ENCODE measurements at regions not wholly inside any gene's neighbourhood (a gene's known extent, or its start where the extent isn't known, plus 50 kb on each side); places are given as distances from the start of the nearest gene placed in this dataset.

DNA sequence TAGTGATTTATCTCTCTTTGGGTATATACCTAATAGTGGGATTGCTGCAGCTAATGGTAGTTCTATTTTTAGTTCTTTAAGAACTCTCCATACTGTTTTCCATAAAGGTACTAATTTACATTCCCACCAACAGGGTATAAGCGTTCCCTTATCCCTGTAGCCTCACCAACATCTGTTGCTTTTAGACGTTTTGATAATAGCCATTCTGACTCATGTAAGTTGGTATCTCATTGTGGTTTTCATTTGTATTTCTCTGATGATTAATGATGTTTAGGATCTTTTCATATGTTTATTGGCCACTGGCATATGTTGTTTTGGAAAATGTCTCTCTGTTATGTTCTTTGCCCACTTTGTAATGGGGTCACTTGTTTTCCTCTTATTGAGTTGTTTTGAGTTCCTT is 88.5 kb upstream of the ZNF267 start:
- Histone ChIP-seq H3K4me1 (ENCODE audit: control insufficient read depth in 1 of 2, insufficient read depth in 2 of 2, low read length in 2 of 2) (no peaks in the 10 kb centered on the region), H3K36me3 (ENCODE audit: control insufficient read depth in 1 of 2, insufficient read depth in 2 of 2, low read length in 2 of 2) (no peaks in the 10 kb centered on the region)

More for the DNA sequence above, 88.5 kb upstream of the ZNF267 start:
- no peak overlapping the region for H3K9ac ChIP-seq (ENCODE audit: low read length)
- no peaks in the 10 kb centered on the region for H3K27me3 ChIP-seq (ENCODE audit: insufficient read depth, low read length)
- H3K27ac ChIP-seq (ENCODE audit: low read depth, low read length), result no peak overlapping the region
- POLR2A ChIA-PET, result no interaction called here
- no peaks in the 10 kb centered on the region for H3K79me2 ChIP-seq (ENCODE audit: insufficient read depth, low read length)
- no peaks in the 10 kb centered on the region for H3K9me2 ChIP-seq (ENCODE audit: insufficient read depth)
- H2AFZ ChIP-seq (ENCODE audit: low read depth, low read length, poor library complexity, severe bottlenecking), result no peak overlapping the region
- no peak for TF ChIP-seq SP1 (IDR thresholded peaks at IDR 0.05; ENCODE audit: low read depth)
- no peak for TF ChIP-seq SRF (IDR thresholded peaks at IDR 0.05; ENCODE audit: low read depth)
- TF ChIP-seq ZFX (IDR thresholded peaks at IDR 0.05), result no peak
- TF ChIP-seq, protein P1, sequence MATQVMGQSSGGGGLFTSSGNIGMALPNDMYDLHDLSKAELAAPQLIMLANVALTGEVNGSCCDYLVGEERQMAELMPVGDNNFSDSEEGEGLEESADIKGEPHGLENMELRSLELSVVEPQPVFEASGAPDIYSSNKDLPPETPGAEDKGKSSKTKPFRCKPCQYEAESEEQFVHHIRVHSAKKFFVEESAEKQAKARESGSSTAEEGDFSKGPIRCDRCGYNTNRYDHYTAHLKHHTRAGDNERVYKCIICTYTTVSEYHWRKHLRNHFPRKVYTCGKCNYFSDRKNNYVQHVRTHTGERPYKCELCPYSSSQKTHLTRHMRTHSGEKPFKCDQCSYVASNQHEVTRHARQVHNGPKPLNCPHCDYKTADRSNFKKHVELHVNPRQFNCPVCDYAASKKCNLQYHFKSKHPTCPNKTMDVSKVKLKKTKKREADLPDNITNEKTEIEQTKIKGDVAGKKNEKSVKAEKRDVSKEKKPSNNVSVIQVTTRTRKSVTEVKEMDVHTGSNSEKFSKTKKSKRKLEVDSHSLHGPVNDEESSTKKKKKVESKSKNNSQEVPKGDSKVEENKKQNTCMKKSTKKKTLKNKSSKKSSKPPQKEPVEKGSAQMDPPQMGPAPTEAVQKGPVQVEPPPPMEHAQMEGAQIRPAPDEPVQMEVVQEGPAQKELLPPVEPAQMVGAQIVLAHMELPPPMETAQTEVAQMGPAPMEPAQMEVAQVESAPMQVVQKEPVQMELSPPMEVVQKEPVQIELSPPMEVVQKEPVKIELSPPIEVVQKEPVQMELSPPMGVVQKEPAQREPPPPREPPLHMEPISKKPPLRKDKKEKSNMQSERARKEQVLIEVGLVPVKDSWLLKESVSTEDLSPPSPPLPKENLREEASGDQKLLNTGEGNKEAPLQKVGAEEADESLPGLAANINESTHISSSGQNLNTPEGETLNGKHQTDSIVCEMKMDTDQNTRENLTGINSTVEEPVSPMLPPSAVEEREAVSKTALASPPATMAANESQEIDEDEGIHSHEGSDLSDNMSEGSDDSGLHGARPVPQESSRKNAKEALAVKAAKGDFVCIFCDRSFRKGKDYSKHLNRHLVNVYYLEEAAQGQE (IDR thresholded peaks at IDR 0.05; ENCODE audit: low read depth), result no peak
- TF ChIP-seq SIN3A (IDR thresholded peaks at IDR 0.05; ENCODE audit: low read depth), result no peak
- no peak for TF ChIP-seq RAD21 (IDR thresholded peaks at IDR 0.05; ENCODE audit: low read depth)
- no peak for TF ChIP-seq JUND (IDR thresholded peaks at IDR 0.05)
- TF ChIP-seq ELF1 (IDR thresholded peaks at IDR 0.05; ENCODE audit: borderline replicate concordance, low read depth), result no peak
- TF ChIP-seq, protein P2, sequence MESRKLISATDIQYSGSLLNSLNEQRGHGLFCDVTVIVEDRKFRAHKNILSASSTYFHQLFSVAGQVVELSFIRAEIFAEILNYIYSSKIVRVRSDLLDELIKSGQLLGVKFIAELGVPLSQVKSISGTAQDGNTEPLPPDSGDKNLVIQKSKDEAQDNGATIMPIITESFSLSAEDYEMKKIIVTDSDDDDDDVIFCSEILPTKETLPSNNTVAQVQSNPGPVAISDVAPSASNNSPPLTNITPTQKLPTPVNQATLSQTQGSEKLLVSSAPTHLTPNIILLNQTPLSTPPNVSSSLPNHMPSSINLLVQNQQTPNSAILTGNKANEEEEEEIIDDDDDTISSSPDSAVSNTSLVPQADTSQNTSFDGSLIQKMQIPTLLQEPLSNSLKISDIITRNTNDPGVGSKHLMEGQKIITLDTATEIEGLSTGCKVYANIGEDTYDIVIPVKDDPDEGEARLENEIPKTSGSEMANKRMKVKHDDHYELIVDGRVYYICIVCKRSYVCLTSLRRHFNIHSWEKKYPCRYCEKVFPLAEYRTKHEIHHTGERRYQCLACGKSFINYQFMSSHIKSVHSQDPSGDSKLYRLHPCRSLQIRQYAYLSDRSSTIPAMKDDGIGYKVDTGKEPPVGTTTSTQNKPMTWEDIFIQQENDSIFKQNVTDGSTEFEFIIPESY (IDR thresholded peaks at IDR 0.05; ENCODE audit: extremely low read depth, insufficient replicate concordance, low read length), result no peak
- TF ChIP-seq EZH2phosphoT487 (IDR thresholded peaks at IDR 0.05; ENCODE audit: borderline replicate concordance), result no peak
- TF ChIP-seq, protein P3, sequence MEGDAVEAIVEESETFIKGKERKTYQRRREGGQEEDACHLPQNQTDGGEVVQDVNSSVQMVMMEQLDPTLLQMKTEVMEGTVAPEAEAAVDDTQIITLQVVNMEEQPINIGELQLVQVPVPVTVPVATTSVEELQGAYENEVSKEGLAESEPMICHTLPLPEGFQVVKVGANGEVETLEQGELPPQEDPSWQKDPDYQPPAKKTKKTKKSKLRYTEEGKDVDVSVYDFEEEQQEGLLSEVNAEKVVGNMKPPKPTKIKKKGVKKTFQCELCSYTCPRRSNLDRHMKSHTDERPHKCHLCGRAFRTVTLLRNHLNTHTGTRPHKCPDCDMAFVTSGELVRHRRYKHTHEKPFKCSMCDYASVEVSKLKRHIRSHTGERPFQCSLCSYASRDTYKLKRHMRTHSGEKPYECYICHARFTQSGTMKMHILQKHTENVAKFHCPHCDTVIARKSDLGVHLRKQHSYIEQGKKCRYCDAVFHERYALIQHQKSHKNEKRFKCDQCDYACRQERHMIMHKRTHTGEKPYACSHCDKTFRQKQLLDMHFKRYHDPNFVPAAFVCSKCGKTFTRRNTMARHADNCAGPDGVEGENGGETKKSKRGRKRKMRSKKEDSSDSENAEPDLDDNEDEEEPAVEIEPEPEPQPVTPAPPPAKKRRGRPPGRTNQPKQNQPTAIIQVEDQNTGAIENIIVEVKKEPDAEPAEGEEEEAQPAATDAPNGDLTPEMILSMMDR (IDR thresholded peaks at IDR 0.05 in 2 of 3, conservative IDR thresholded peaks at IDR 0.05 in 1 of 3; ENCODE audit: borderline replicate concordance in 1 of 3, insufficient read depth in 1 of 3, low read depth in 2 of 3, low read length in 2 of 3), result no peak
- TF ChIP-seq CBX3 (IDR thresholded peaks at IDR 0.05; ENCODE audit: low read depth), result no peak
- no peak for ATAC-seq
- H3K4me3 ChIP-seq (replicated peaks in 1 of 2; ENCODE audit: low read depth in 1 of 2, low read length in 2 of 2), result no peak overlapping the region
- CTCF ChIA-PET, result no interaction called here
- H4K20me1 ChIP-seq (ENCODE audit: insufficient read depth), result no peaks in the 10 kb centered on the region
- RAD21 ChIA-PET (ENCODE audit: low non-redundant PET in 1 of 2, low total read pairs in 2 of 2, uncharacterized antibody in 2 of 2, unreplicated experiment in 2 of 2), result no interaction called here
- H3K4me2 ChIP-seq (ENCODE audit: low read length), result no peak overlapping the region
- DNase-seq (ENCODE audit: low read depth, low spot score), result no peak
- intact Hi-C loops (cut with micrococcal nuclease), result no loop called here
- BruUV-seq (replicated peaks), result no TSS peak
- no peaks in the 10 kb centered on the region for H3K9me3 ChIP-seq (ENCODE audit: control insufficient read depth in 1 of 2, insufficient read depth in 1 of 2, low read depth in 1 of 2, low read length in 2 of 2)

Data from HCT116 (cell line).